Trophoblast cell (in vitro differentiated cells and primary cell): ENCODE measurements at regions not wholly inside any gene's neighbourhood (a gene's known extent, or its start where the extent isn't known, plus 50 kb on each side); places are given as distances from the start of the nearest gene placed in this dataset.

ENCODE experiments used
- DNase-seq, 2 donors: peaks; one replicate each; pipeline ENCODE4 v3.0.0-alpha.2; 2016
- H2AFZ ChIP-seq: 2 replicates; pipeline ENCODE4 v1.6.1; 2013; ENCODE audit warnings: low read length, moderate library complexity, mild to moderate bottlenecking; ENCODE audit not compliant: insufficient read depth, poor library complexity
- H2AK5ac ChIP-seq: 2 replicates; pipeline ENCODE4 v1.6.1; 2013; ENCODE audit warnings: mild to moderate bottlenecking, low read length
- H2BK120ac ChIP-seq: 2 replicates; pipeline ENCODE4 v1.6.1; 2013; ENCODE audit warnings: low read length, mild to moderate bottlenecking, moderate library complexity; ENCODE audit not compliant: insufficient read depth, poor library complexity
- H2BK12ac ChIP-seq: 2 replicates; pipeline ENCODE4 v1.6.1; 2013; ENCODE audit warnings: mild to moderate bottlenecking, low read length, moderate library complexity
- H2BK5ac ChIP-seq: 2 replicates; pipeline ENCODE4 v1.6.1; 2013; ENCODE audit warnings: low read length, low read depth, moderate library complexity, mild to moderate bottlenecking; ENCODE audit not compliant: poor library complexity
- H3K14ac ChIP-seq: 2 replicates; pipeline ENCODE4 v1.6.1; 2013; ENCODE audit warnings: mild to moderate bottlenecking, low read length
- H3K18ac ChIP-seq: 2 replicates; pipeline ENCODE4 v1.6.1; 2013; ENCODE audit warnings: mild to moderate bottlenecking, low read length
- H3K23ac ChIP-seq: 2 replicates; pipeline ENCODE4 v1.6.1; 2013; ENCODE audit warnings: low read length
- H3K27ac ChIP-seq: 2 replicates; pipeline ENCODE4 v1.5.1; 2013; ENCODE audit warnings: low read depth, mild to moderate bottlenecking, inconsistent platforms, low read length, moderate library complexity
- H3K27me3 ChIP-seq: 2 replicates; pipeline ENCODE4 v1.6.1; 2013; ENCODE audit warnings: inconsistent platforms, mild to moderate bottlenecking, low read length, moderate library complexity; ENCODE audit not compliant: insufficient read depth
- H3K36me3 ChIP-seq, 2 experiments: 1 replicate in 1 of 2; 2 replicates in 1 of 2; pipeline ENCODE4 v1.6.1; 2013; ENCODE audit warnings: low read length in 2 of 2, mild to moderate bottlenecking in 2 of 2, moderate library complexity in 1 of 2; ENCODE audit not compliant: insufficient read depth in 2 of 2, control insufficient read depth in 1 of 2
- H3K4ac ChIP-seq: 2 replicates; pipeline ENCODE4 v1.6.1; 2013; ENCODE audit warnings: low read depth, mild to moderate bottlenecking, low read length, moderate library complexity
- H3K4me1 ChIP-seq, 2 experiments: 1 replicate in 1 of 2; 2 replicates in 1 of 2; pipeline ENCODE4 v1.6.1; 2013; ENCODE audit warnings: low read length in 2 of 2, mild to moderate bottlenecking in 2 of 2, moderate library complexity in 1 of 2; ENCODE audit not compliant: insufficient read depth in 2 of 2, control insufficient read depth in 1 of 2
- H3K4me2 ChIP-seq: 2 replicates; pipeline ENCODE4 v1.6.1; 2013; ENCODE audit warnings: inconsistent platforms, mild to moderate bottlenecking, low read length, moderate library complexity
- H3K4me3 ChIP-seq: 2 replicates; pipeline ENCODE4 v1.5.1; 2013; ENCODE audit warnings: mild to moderate bottlenecking, low read depth, low read length, inconsistent platforms
- H3K79me1 ChIP-seq: one replicate; pipeline ENCODE4 v1.6.1; 2013; ENCODE audit warnings: low read length
- H3K79me2 ChIP-seq: 2 replicates; pipeline ENCODE4 v1.6.1; 2013; ENCODE audit warnings: low read length, mild to moderate bottlenecking; ENCODE audit not compliant: control insufficient read depth, insufficient read depth, poor library complexity
- H3K9ac ChIP-seq: 2 replicates; pipeline ENCODE4 v1.6.1; 2013; ENCODE audit warnings: mild to moderate bottlenecking, low read length
- H3K9me3 ChIP-seq: 2 replicates; pipeline ENCODE4 v1.6.1; 2013; ENCODE audit warnings: low read depth, mild to moderate bottlenecking, control low read depth, inconsistent platforms, low read length; ENCODE audit not compliant: insufficient read depth
- H4K12ac ChIP-seq: 2 replicates; pipeline ENCODE4 v1.6.1; 2013; ENCODE audit warnings: low read depth, mild to moderate bottlenecking, low read length, moderate library complexity
- H4K8ac ChIP-seq: 2 replicates; pipeline ENCODE4 v1.6.1; 2013; ENCODE audit warnings: low read depth, mild to moderate bottlenecking, low read length, moderate library complexity
- H4K91ac ChIP-seq: one replicate; pipeline ENCODE4 v1.6.1; 2013; ENCODE audit warnings: low read depth, mild to moderate bottlenecking, low read length, moderate library complexity
- WGBS: extraction: QIAGEN DNeasy Blood & Tissue Kit; methylation state at CpG from one replicate; pipeline ENCODE4 v1.1.7; 2013; ENCODE audit warnings: missing lambda C conversion rate; ENCODE audit not compliant: insufficient read length, insufficient coverage; ENCODE audit errors: extremely low coverage; 5-methylcytosine and 5-hydroxymethylcytosine counted together

- H2AK5ac ChIP-seq, result no peak overlapping the region
- H3K27me3 ChIP-seq, result no peaks in the 10 kb centered on the region
- no peak overlapping the region for H3K4ac ChIP-seq
- no peak overlapping the region for H3K9ac ChIP-seq
- H2BK12ac ChIP-seq, result no peak overlapping the region
- H3K23ac ChIP-seq, result no peak overlapping the region
- no peak overlapping the region for H3K14ac ChIP-seq
- H2AFZ ChIP-seq, result no peak overlapping the region
- H3K18ac ChIP-seq, result no peak overlapping the region
- H3K4me1 ChIP-seq, result peaks cover 0 to 2% of the 10 kb centered on the region in 2 experiments
- no peak overlapping the region for H4K91ac ChIP-seq
- H3K36me3 ChIP-seq, result no peaks in the 10 kb centered on the region
- H3K4me2 ChIP-seq, result no peak overlapping the region
- H2BK5ac ChIP-seq, result no peak overlapping the region
- no peak overlapping the region for H3K27ac ChIP-seq
- no peaks in the 10 kb centered on the region for H3K79me2 ChIP-seq
- WGBS, result no CpG with 5 or more reads among the region's 6 CpGs
- no peak overlapping the region for H4K12ac ChIP-seq
- DNase-seq, result no peak
- H4K8ac ChIP-seq, result no peak overlapping the region
- no peaks in the 10 kb centered on the region for H3K79me1 ChIP-seq
- no peak overlapping the region for H2BK120ac ChIP-seq
- no peaks in the 10 kb centered on the region for H3K9me3 ChIP-seq
- H3K4me3 ChIP-seq, result no peak overlapping the region
These were observed 808.6 kb upstream of the ARGLU1 start for GRCh38 chr13:107376341-107377125.

GRCh38 chr13:107375701-107376340, 807.9 kb upstream of the ARGLU1 start:
- DNase-seq, result no peak
- no peak overlapping the region for H3K4me2 ChIP-seq
- no peaks in the 10 kb centered on the region for H3K79me1 ChIP-seq

GRCh38 chr13:107374038-107374437, 806.1 kb upstream of the ARGLU1 start:
- WGBS, result no CpG with 5 or more reads among the region's 2 CpGs
- H3K4me3 ChIP-seq, result no peak overlapping the region

More at GRCh38 chr13:107375701-107376340, 807.9 kb upstream of the ARGLU1 start:
- H2BK5ac ChIP-seq, result no peak overlapping the region
- no peak overlapping the region for H3K4ac ChIP-seq
- no peak overlapping the region for H2BK120ac ChIP-seq
- H3K18ac ChIP-seq, result no peak overlapping the region
- H4K91ac ChIP-seq, result no peak overlapping the region
- H4K8ac ChIP-seq, result no peak overlapping the region
- no peak overlapping the region for H3K27ac ChIP-seq
- H3K14ac ChIP-seq, result no peak overlapping the region
- H3K27me3 ChIP-seq, result no peaks in the 10 kb centered on the region
- H3K4me3 ChIP-seq, result no peak overlapping the region
- H2AK5ac ChIP-seq, result no peak overlapping the region
- H3K23ac ChIP-seq, result no peak overlapping the region
- H3K79me2 ChIP-seq, result no peaks in the 10 kb centered on the region
- H2BK12ac ChIP-seq, result no peak overlapping the region
- no peak overlapping the region for H2AFZ ChIP-seq
- H3K4me1 ChIP-seq, result peaks cover 0 to 2% of the 10 kb centered on the region in 2 experiments
- no peak overlapping the region for H4K12ac ChIP-seq
- 100% methylated on average over 1 of the region's 4 CpGs for WGBS
- H3K36me3 ChIP-seq, result no peaks in the 10 kb centered on the region
- no peak overlapping the region for H3K9ac ChIP-seq
- H3K9me3 ChIP-seq, result no peaks in the 10 kb centered on the region

GRCh38 chr13:107373551-107373950, 805.6 kb upstream of the ARGLU1 start:
- H3K9me3 ChIP-seq, result no peaks in the 10 kb centered on the region
- H3K79me2 ChIP-seq, result no peaks in the 10 kb centered on the region
- no peak overlapping the region for H2BK12ac ChIP-seq
- no peaks in the 10 kb centered on the region for H3K36me3 ChIP-seq
- H3K18ac ChIP-seq, result no peak overlapping the region
- no peak overlapping the region for H4K8ac ChIP-seq
- H3K79me1 ChIP-seq, result no peaks in the 10 kb centered on the region
- no peak overlapping the region for H2BK5ac ChIP-seq
- no peak overlapping the region for H3K4ac ChIP-seq
- no peak overlapping the region for H3K23ac ChIP-seq
- no peak overlapping the region for H2BK120ac ChIP-seq
- no CpG with 5 or more reads among the region's 3 CpGs for WGBS
- no peak overlapping the region for H4K12ac ChIP-seq
- H3K27me3 ChIP-seq, result no peaks in the 10 kb centered on the region
- H3K4me2 ChIP-seq, result no peak overlapping the region
- H3K14ac ChIP-seq, result no peak overlapping the region
- H3K9ac ChIP-seq, result no peak overlapping the region
- DNase-seq, result peak in 1 of 2 donors; percentile 24
- H3K4me3 ChIP-seq, result no peak overlapping the region
- no peak overlapping the region for H3K27ac ChIP-seq
- H2AFZ ChIP-seq, result no peak overlapping the region
- H3K4me1 ChIP-seq, result peaks cover 0 to 2% of the 10 kb centered on the region in 2 experiments
- no peak overlapping the region for H4K91ac ChIP-seq
- H2AK5ac ChIP-seq, result no peak overlapping the region

More at GRCh38 chr13:107374038-107374437, 806.1 kb upstream of the ARGLU1 start:
- H2AK5ac ChIP-seq, result no peak overlapping the region
- H2AFZ ChIP-seq, result no peak overlapping the region
- H3K36me3 ChIP-seq, result no peaks in the 10 kb centered on the region
- H4K91ac ChIP-seq, result no peak overlapping the region
- H3K4me1 ChIP-seq, result peaks cover 0 to 2% of the 10 kb centered on the region in 2 experiments
- no peak overlapping the region for H3K4ac ChIP-seq
- no peak overlapping the region for H2BK120ac ChIP-seq
- H3K79me1 ChIP-seq, result no peaks in the 10 kb centered on the region
- H2BK5ac ChIP-seq, result no peak overlapping the region
- no peak for DNase-seq
- no peak overlapping the region for H3K9ac ChIP-seq
- no peak overlapping the region for H3K4me2 ChIP-seq
- H4K12ac ChIP-seq, result no peak overlapping the region
- no peak overlapping the region for H3K14ac ChIP-seq
- H3K18ac ChIP-seq, result no peak overlapping the region
- H4K8ac ChIP-seq, result no peak overlapping the region
- H3K23ac ChIP-seq, result no peak overlapping the region
- H3K9me3 ChIP-seq, result no peaks in the 10 kb centered on the region
- H3K79me2 ChIP-seq, result no peaks in the 10 kb centered on the region
- H3K27ac ChIP-seq, result no peak overlapping the region
- no peaks in the 10 kb centered on the region for H3K27me3 ChIP-seq
- no peak overlapping the region for H2BK12ac ChIP-seq
